ENCODE measurements at regions not wholly inside any gene's neighbourhood (a gene's known extent, or its start where the extent isn't known, plus 50 kb on each side); places are given as distances from the start of the nearest gene placed in this dataset.
A peak's percentile ranks its signal among the peaks of the same experiment; 100 is the strongest.

DNA sequence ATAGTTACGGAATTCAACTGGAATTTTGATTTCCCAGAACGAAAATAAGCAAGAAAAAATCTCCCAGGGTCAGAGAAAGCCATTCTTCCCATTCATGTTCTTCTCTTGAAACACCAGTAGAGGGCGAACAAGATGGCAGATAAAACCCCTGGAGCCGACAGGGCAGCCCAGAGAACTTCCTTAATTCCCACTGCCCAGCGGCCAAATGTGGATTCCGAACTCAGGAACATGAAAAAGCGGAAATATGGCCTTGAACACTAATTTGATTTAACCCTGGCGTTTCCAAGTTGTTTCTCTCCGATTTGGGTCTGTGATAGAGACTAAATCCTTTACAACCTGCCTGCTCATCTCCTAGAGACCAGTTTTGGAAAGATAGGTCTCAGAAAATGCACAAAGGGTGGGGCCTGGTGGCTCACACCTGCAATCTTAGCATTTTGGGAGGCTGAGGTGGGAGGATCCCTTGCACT, 100.7 kb upstream of the WAC start:
- no peaks in the 10 kb centered on the region for H3K36me3 Mint-ChIP-seq (ENCODE audit: low read depth)
- Histone ChIP-seq H3K4me3 (ENCODE audit: low read length) (no peak overlapping the region), H3K27ac (ENCODE audit: low read depth, low read length) (no peak overlapping the region), H3K36me3 (ENCODE audit: control insufficient read depth, insufficient read depth, low read length) (no peaks in the 10 kb centered on the region), H3K27me3 (ENCODE audit: control insufficient read depth, insufficient read depth, low read length, poor library complexity, severe bottlenecking) (no peaks in the 10 kb centered on the region), H3K4me1 (ENCODE audit: control insufficient read depth, insufficient read depth, low read length) (no peaks in the 10 kb centered on the region), H3K9ac (ENCODE audit: extremely low read depth, low read length, poor library complexity, severe bottlenecking) (no peak overlapping the region), H3K9me3 (ENCODE audit: control insufficient read depth, low read length) (peaks cover 15% of the 10 kb centered on the region)
- TF ChIP-seq, protein P1, sequence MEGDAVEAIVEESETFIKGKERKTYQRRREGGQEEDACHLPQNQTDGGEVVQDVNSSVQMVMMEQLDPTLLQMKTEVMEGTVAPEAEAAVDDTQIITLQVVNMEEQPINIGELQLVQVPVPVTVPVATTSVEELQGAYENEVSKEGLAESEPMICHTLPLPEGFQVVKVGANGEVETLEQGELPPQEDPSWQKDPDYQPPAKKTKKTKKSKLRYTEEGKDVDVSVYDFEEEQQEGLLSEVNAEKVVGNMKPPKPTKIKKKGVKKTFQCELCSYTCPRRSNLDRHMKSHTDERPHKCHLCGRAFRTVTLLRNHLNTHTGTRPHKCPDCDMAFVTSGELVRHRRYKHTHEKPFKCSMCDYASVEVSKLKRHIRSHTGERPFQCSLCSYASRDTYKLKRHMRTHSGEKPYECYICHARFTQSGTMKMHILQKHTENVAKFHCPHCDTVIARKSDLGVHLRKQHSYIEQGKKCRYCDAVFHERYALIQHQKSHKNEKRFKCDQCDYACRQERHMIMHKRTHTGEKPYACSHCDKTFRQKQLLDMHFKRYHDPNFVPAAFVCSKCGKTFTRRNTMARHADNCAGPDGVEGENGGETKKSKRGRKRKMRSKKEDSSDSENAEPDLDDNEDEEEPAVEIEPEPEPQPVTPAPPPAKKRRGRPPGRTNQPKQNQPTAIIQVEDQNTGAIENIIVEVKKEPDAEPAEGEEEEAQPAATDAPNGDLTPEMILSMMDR (conservative IDR thresholded peaks at IDR 0.05): peak; percentile 88
- H3K4me3 Mint-ChIP-seq: no peak overlapping the region
- H3K27me3 Mint-ChIP-seq (ENCODE audit: insufficient read depth): peaks cover 2% of the 10 kb centered on the region
- peak; percentile 86 for DNase-seq
- H3K9me3 Mint-ChIP-seq: peaks cover 4% of the 10 kb centered on the region
- H3K4me1 Mint-ChIP-seq: peaks cover 1% of the 10 kb centered on the region
- H3K27ac Mint-ChIP-seq: peak overlapping the region; percentile 75
- 5 to 18% methylated on average over 6 to 9 of the region's 9 CpGs for WGBS, 2 experiments (ENCODE audit: insufficient coverage in 1 of 2, insufficient read length in 1 of 2)

DNA sequence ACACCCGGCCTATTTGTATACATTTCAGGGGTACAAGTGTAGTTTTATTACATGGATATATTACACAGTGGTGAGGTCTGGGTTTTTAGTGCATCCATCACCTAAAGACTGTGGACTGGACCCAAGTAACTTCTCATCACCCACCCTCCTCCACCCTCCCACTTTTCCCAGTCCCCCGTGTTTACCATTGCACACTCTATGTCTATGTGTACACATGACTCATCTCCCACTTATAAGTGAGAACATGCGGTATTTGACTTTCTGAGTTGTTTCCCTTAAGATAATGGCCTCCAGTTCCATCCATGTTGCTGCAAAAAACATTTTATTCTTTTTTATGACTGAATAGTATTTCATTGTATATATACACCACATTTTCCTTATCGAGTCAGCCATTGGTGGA, 98.9 kb upstream of the WAC start:
- no peak overlapping the region for H3K4me3 ChIP-seq (ENCODE audit: low read length)
- DNase-seq: no peak
- Mint-ChIP-seq H3K4me1 (peaks cover 1% of the 10 kb centered on the region), H3K4me3 (no peak overlapping the region), H3K27ac (no peak overlapping the region), H3K9me3 (no peaks in the 10 kb centered on the region), H3K27me3 (ENCODE audit: insufficient read depth) (peaks cover 2% of the 10 kb centered on the region), H3K36me3 (ENCODE audit: low read depth) (no peaks in the 10 kb centered on the region)
- H3K9ac ChIP-seq (ENCODE audit: extremely low read depth, low read length, poor library complexity, severe bottlenecking): no peak overlapping the region
- H3K27me3 ChIP-seq (ENCODE audit: control insufficient read depth, insufficient read depth, low read length, poor library complexity, severe bottlenecking): no peaks in the 10 kb centered on the region
- 68 to 81% methylated on average over 3 to 4 of the region's 4 CpGs for WGBS, 2 experiments (ENCODE audit: insufficient coverage in 1 of 2, insufficient read length in 1 of 2)
- no peak overlapping the region for H3K27ac ChIP-seq (ENCODE audit: low read depth, low read length)
- no peaks in the 10 kb centered on the region for H3K4me1 ChIP-seq (ENCODE audit: control insufficient read depth, insufficient read depth, low read length)
- no peaks in the 10 kb centered on the region for H3K36me3 ChIP-seq (ENCODE audit: control insufficient read depth, insufficient read depth, low read length)
- TF ChIP-seq, protein P1 (conservative IDR thresholded peaks at IDR 0.05): no peak
- H3K9me3 ChIP-seq (ENCODE audit: control insufficient read depth, low read length): peaks cover 9% of the 10 kb centered on the region

DNA sequence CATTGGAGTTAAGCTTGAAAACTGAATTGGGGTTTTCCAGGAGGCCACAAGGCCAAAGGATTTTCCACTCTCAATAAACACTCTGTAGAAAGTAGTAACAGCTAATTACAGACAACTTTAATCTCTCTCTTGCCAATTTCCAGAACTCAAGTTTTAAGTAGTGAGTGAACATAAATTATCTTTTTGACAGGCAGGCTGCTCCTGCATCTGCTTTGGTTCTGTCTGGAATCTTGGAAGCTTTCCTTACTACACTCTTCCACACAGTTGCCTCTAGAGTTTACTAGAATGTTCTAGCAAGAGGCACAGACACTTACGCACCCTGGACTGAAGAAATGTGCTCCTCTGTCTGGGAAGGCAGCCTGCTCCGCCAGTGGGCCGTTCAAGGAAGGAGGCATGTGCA, 90.5 kb upstream of the WAC start:
- Mint-ChIP-seq H3K4me1 (peaks cover 11% of the 10 kb centered on the region), H3K9me3 (no peaks in the 10 kb centered on the region), H3K27me3 (ENCODE audit: insufficient read depth) (no peaks in the 10 kb centered on the region), H3K27ac (no peak overlapping the region), H3K36me3 (ENCODE audit: low read depth) (no peaks in the 10 kb centered on the region), H3K4me3 (no peak overlapping the region)
- TF ChIP-seq, protein P1 (conservative IDR thresholded peaks at IDR 0.05): no peak
- 93 to 94% methylated on average over 3 of the region's 3 CpGs for WGBS, 2 experiments (ENCODE audit: insufficient coverage in 1 of 2, insufficient read length in 1 of 2)
- H3K9ac ChIP-seq (ENCODE audit: extremely low read depth, low read length, poor library complexity, severe bottlenecking): no peak overlapping the region
- no peaks in the 10 kb centered on the region for H3K36me3 ChIP-seq (ENCODE audit: control insufficient read depth, insufficient read depth, low read length)
- H3K27ac ChIP-seq (ENCODE audit: low read depth, low read length): no peak overlapping the region
- H3K9me3 ChIP-seq (ENCODE audit: control insufficient read depth, low read length): no peaks in the 10 kb centered on the region
- no peaks in the 10 kb centered on the region for H3K27me3 ChIP-seq (ENCODE audit: control insufficient read depth, insufficient read depth, low read length, poor library complexity, severe bottlenecking)
- DNase-seq: no peak
- no peak overlapping the region for H3K4me3 ChIP-seq (ENCODE audit: low read length)
- H3K4me1 ChIP-seq (ENCODE audit: control insufficient read depth, insufficient read depth, low read length): no peaks in the 10 kb centered on the region

Measured in endodermal cell (in vitro differentiated cells).